ENCODE measurements at regions not wholly inside any gene's neighbourhood (a gene's known extent, or its start where the extent isn't known, plus 50 kb on each side); places are given as distances from the start of the nearest gene placed in this dataset.

DNA sequence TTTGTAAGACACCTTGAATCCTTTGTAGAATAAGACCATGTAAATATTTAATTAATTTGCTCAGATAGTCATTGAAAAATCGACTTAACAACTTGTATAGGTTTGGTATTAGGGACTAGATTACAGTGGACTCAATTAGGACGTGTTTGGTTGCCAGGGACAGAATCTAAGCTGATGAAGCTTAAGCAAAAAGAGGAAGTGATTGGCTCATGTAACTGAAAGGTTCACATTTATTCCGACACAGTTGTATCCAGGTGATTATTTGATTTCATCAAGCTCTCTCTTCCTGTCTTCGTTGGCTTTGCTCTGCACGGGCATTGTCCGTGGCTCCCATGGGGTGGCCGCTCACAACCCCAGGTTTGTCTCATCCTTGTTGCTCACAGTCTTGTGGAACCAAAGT, 146.4 kb downstream of the C11orf91 start:
- Mint-ChIP-seq H3K4me1 (no peaks in the 10 kb centered on the region), H3K27me3 (peaks cover 13 to 31% of the 10 kb centered on the region in 2 donors)

DNA sequence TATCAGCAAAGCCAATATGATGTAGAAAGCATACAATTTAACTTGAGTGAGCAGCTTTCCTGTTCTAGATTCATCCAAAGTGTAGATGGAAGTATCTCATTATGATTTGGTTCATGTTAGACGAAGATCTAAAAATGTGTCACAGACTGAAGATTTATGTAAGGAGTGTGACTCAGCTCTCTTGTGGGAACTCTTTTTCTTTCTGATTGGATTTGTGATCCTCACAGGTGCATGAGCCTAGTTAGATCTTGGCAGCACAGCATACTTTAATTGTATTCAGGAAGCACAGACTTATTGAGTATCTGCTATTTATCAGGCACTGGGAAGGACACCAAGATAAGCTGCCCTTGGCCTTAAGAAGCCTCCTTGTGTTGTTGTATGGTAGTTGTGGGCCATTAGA, 147.1 kb downstream of the C11orf91 start:
- WGBS (ENCODE audit: insufficient coverage): 0% methylated on average over 1 of the region's 1 CpG
- Histone ChIP-seq H3K27me3 (replicated peaks in 1 of 2; ENCODE audit: control insufficient read depth in 2 of 2, extremely low read depth in 1 of 2, insufficient read depth in 2 of 2, low read length in 1 of 2) (peaks cover 0 to 8% of the 10 kb centered on the region in 2 experiments), H3K36me3 (ENCODE audit: control insufficient read depth in 2 of 2, extremely low read depth in 1 of 2, insufficient read depth in 1 of 2, low read length in 1 of 2) (no peaks in the 10 kb centered on the region), H3K4me3 (ENCODE audit: control insufficient read depth in 1 of 2, extremely low read depth in 1 of 2, low read length in 1 of 2) (no peak overlapping the region), H3K4me1 (ENCODE audit: control insufficient read depth in 1 of 2, extremely low read depth in 1 of 2, insufficient read depth in 2 of 2, low read length in 2 of 2) (no peaks in the 10 kb centered on the region), H3K9me3 (no peaks in the 10 kb centered on the region), H3K27ac (ENCODE audit: low read length) (no peak overlapping the region)
- ChIA-PET CTCF (interaction anchor here in 1 of 2 donors (0.6 kb wide), 1 partner anchor 1230 kb away, joined by 12 read pairs; no protein-coding TSS in a partner anchor), POLR2A (no interaction called here)
- Mint-ChIP-seq H3K4me3 (no peak overlapping the region), H3K27ac (no peak overlapping the region), H3K9me3 (no peaks in the 10 kb centered on the region), H3K27me3 (peaks cover 13 to 31% of the 10 kb centered on the region in 2 donors), H3K36me3 (no peaks in the 10 kb centered on the region), H3K4me1 (no peaks in the 10 kb centered on the region)
- ATAC-seq (replicated peaks in 1 of 4) (no peak), DNase-seq (no peak)

More for the DNA sequence above, 146.4 kb downstream of the C11orf91 start:
- H3K4me3 Mint-ChIP-seq: no peak overlapping the region
- ChIA-PET CTCF (interaction anchor here in 1 of 2 donors (0.6 kb wide), 1 partner anchor 1231 kb away, joined by 12 read pairs; no protein-coding TSS in a partner anchor), POLR2A (no interaction called here)
- DNase-seq (no peak), ATAC-seq (replicated peaks in 1 of 4) (no peak)
- H3K9me3 ChIP-seq: no peaks in the 10 kb centered on the region
- H3K36me3 ChIP-seq (ENCODE audit: control insufficient read depth in 2 of 2, extremely low read depth in 1 of 2, insufficient read depth in 1 of 2, low read length in 1 of 2): no peaks in the 10 kb centered on the region
- 83% methylated on average over 7 of the region's 7 CpGs for WGBS (ENCODE audit: insufficient coverage)
- H3K9me3 Mint-ChIP-seq: no peaks in the 10 kb centered on the region
- H3K27ac ChIP-seq (ENCODE audit: low read length): no peak overlapping the region
- H3K4me3 ChIP-seq (ENCODE audit: control insufficient read depth in 1 of 2, extremely low read depth in 1 of 2, low read length in 1 of 2): no peak overlapping the region
- H3K27me3 ChIP-seq (replicated peaks in 1 of 2; ENCODE audit: control insufficient read depth in 2 of 2, extremely low read depth in 1 of 2, insufficient read depth in 2 of 2, low read length in 1 of 2): peaks cover 0 to 8% of the 10 kb centered on the region in 2 experiments
- H3K4me1 ChIP-seq (ENCODE audit: control insufficient read depth in 1 of 2, extremely low read depth in 1 of 2, insufficient read depth in 2 of 2, low read length in 2 of 2): no peaks in the 10 kb centered on the region
- no peaks in the 10 kb centered on the region for H3K36me3 Mint-ChIP-seq
- no peak overlapping the region for H3K27ac Mint-ChIP-seq

DNA sequence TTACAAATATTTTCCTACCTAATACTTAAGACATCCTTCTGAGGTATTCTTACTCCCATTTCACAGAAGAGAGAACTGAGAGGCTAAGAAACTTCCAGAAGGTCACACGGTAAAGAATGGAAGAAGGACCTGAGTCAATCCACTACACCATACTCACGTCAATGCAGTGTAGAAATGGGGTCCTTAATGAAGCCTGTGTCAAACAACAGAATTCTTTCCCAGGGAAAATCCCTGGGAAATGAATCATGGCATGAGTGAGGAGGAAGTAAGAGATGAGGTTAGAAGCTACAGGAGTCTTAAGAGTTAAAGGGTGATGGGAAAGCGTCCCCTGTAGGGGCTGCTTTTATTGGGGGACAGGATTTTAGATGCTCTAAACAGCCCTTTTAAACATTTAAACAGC, 147.9 kb downstream of the C11orf91 start:
- no peak overlapping the region for H3K4me3 Mint-ChIP-seq
- H3K27ac ChIP-seq (ENCODE audit: low read length): no peak overlapping the region
- CTCF ChIA-PET: no interaction called here
- no peaks in the 10 kb centered on the region for H3K9me3 Mint-ChIP-seq
- peaks cover 0 to 3% of the 10 kb centered on the region in 2 experiments for H3K27me3 ChIP-seq (replicated peaks in 1 of 2; ENCODE audit: control insufficient read depth in 2 of 2, extremely low read depth in 1 of 2, insufficient read depth in 2 of 2, low read length in 1 of 2)
- peaks cover 12 to 31% of the 10 kb centered on the region in 2 donors for H3K27me3 Mint-ChIP-seq
- no peak overlapping the region for H3K4me3 ChIP-seq (ENCODE audit: control insufficient read depth in 1 of 2, extremely low read depth in 1 of 2, low read length in 1 of 2)
- no CpG with 5 or more reads among the region's 3 CpGs for WGBS (ENCODE audit: insufficient coverage)
- H3K36me3 Mint-ChIP-seq: no peaks in the 10 kb centered on the region
- DNase-seq (no peak), ATAC-seq (replicated peaks in 1 of 4) (no peak)
- H3K4me1 ChIP-seq (ENCODE audit: control insufficient read depth in 1 of 2, extremely low read depth in 1 of 2, insufficient read depth in 2 of 2, low read length in 2 of 2): no peaks in the 10 kb centered on the region
- POLR2A ChIA-PET: no interaction called here
- no peaks in the 10 kb centered on the region for H3K9me3 ChIP-seq
- H3K27ac Mint-ChIP-seq: no peak overlapping the region
- no peaks in the 10 kb centered on the region for H3K4me1 Mint-ChIP-seq
- H3K36me3 ChIP-seq (ENCODE audit: control insufficient read depth in 2 of 2, extremely low read depth in 1 of 2, insufficient read depth in 1 of 2, low read length in 1 of 2): no peaks in the 10 kb centered on the region

DNA sequence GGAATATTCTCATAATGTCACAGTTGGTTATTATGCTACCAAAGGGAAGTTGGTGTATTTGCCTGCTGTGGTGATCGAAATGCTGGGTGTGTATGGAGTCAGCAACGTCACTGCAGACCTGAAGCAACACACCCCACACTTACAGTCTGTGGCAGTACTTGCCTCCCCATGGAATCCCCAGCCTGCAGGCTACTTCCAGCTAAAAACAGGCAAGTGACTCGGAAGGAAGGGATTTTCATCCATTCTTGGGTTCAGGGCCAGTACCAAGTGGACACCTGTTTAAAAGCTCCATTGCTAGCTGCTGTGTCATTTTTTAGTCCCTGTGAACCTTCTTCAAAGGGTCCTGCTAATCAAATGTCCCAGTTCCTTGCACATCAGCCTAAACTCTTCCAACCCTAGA, 149.6 kb downstream of the C11orf91 start:
- CTCF ChIA-PET: no interaction called here
- H3K9me3 ChIP-seq: no peaks in the 10 kb centered on the region
- no peaks in the 10 kb centered on the region for H3K4me1 Mint-ChIP-seq
- H3K27me3 ChIP-seq (replicated peaks in 1 of 2; ENCODE audit: control insufficient read depth in 2 of 2, extremely low read depth in 1 of 2, insufficient read depth in 2 of 2, low read length in 1 of 2): peaks cover 0 to 3% of the 10 kb centered on the region in 2 experiments
- POLR2A ChIA-PET: no interaction called here
- H3K36me3 Mint-ChIP-seq: no peaks in the 10 kb centered on the region
- DNase-seq (no peak), ATAC-seq (replicated peaks in 1 of 4) (no peak)
- H3K9me3 Mint-ChIP-seq: no peaks in the 10 kb centered on the region
- H3K27ac Mint-ChIP-seq: no peak overlapping the region
- WGBS (ENCODE audit: insufficient coverage): 63% methylated on average over 1 of the region's 3 CpGs
- no peak overlapping the region for H3K4me3 ChIP-seq (ENCODE audit: control insufficient read depth in 1 of 2, extremely low read depth in 1 of 2, low read length in 1 of 2)
- no peaks in the 10 kb centered on the region for H3K36me3 ChIP-seq (ENCODE audit: control insufficient read depth in 2 of 2, extremely low read depth in 1 of 2, insufficient read depth in 1 of 2, low read length in 1 of 2)
- H3K4me1 ChIP-seq (ENCODE audit: control insufficient read depth in 1 of 2, extremely low read depth in 1 of 2, insufficient read depth in 2 of 2, low read length in 2 of 2): no peaks in the 10 kb centered on the region
- H3K27ac ChIP-seq (ENCODE audit: low read length): no peak overlapping the region
- peaks cover 12 to 27% of the 10 kb centered on the region in 2 donors for H3K27me3 Mint-ChIP-seq
- no peak overlapping the region for H3K4me3 Mint-ChIP-seq

DNA sequence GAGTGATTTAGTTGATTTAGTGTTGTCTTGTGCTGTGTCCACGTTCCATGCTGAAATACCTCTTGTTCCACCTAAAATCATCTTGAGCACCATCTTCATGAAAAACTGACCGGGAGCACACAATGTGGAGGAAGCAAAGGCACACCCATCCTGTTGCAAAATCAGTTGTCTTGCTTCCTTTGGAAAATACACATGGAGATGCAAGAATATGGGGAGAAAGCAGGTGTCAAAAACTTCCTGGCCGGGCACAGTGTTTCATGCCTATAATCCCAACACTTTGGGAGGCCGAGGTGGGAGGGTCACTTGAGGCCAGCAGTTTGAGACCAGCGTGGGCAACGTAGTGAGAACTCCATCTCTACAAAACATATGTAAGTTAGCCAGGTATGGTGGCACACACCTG, 151.1 kb downstream of the C11orf91 start:
- H3K27me3 Mint-ChIP-seq: peaks cover 13 to 20% of the 10 kb centered on the region in 2 donors
- no peaks in the 10 kb centered on the region for H3K9me3 Mint-ChIP-seq
- no peak for ATAC-seq (replicated peaks in 1 of 4)
- Histone ChIP-seq H3K4me1 (ENCODE audit: control insufficient read depth in 1 of 2, extremely low read depth in 1 of 2, insufficient read depth in 2 of 2, low read length in 2 of 2) (no peaks in the 10 kb centered on the region), H3K36me3 (ENCODE audit: control insufficient read depth in 2 of 2, extremely low read depth in 1 of 2, insufficient read depth in 1 of 2, low read length in 1 of 2) (no peaks in the 10 kb centered on the region), H3K9me3 (no peaks in the 10 kb centered on the region), H3K27ac (ENCODE audit: low read length) (no peak overlapping the region), H3K27me3 (replicated peaks in 1 of 2; ENCODE audit: control insufficient read depth in 2 of 2, extremely low read depth in 1 of 2, insufficient read depth in 2 of 2, low read length in 1 of 2) (peaks cover 0 to 2% of the 10 kb centered on the region in 2 experiments), H3K4me3 (ENCODE audit: control insufficient read depth in 1 of 2, extremely low read depth in 1 of 2, low read length in 1 of 2) (no peak overlapping the region)
- no peaks in the 10 kb centered on the region for H3K4me1 Mint-ChIP-seq
- no peaks in the 10 kb centered on the region for H3K36me3 Mint-ChIP-seq
- 20% methylated on average over 1 of the region's 6 CpGs for WGBS (ENCODE audit: insufficient coverage)
- ChIA-PET POLR2A (no interaction called here), CTCF (no interaction called here)
- DNase-seq: no peak
- H3K27ac Mint-ChIP-seq: no peak overlapping the region
- H3K4me3 Mint-ChIP-seq: no peak overlapping the region

DNA sequence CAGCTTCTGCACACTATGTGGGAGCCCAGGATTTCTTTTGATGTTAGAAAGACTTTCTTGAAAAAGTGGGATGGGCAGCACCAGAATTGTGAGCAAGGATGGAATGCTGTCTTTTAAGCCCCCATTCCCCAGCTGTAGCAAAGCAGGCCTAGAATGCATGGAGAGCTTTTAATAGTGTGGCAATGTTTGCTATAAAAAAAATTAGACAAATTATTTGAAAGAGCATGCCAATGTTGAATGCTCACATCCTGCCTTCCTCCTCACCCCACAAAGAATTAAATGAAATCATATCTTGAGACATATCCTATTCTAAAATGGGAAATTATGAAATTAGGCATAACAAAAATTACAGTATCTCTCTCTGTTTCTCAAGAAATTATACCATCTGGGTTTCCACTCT, 154.7 kb downstream of the C11orf91 start:
- Mint-ChIP-seq H3K36me3 (no peaks in the 10 kb centered on the region), H3K4me3 (no peak overlapping the region), H3K4me1 (no peaks in the 10 kb centered on the region), H3K9me3 (no peaks in the 10 kb centered on the region), H3K27ac (no peak overlapping the region), H3K27me3 (peaks cover 21 to 22% of the 10 kb centered on the region in 2 donors)
- Histone ChIP-seq H3K27ac (ENCODE audit: low read length) (no peak overlapping the region), H3K36me3 (ENCODE audit: control insufficient read depth in 2 of 2, extremely low read depth in 1 of 2, insufficient read depth in 1 of 2, low read length in 1 of 2) (no peaks in the 10 kb centered on the region), H3K4me1 (ENCODE audit: control insufficient read depth in 1 of 2, extremely low read depth in 1 of 2, insufficient read depth in 2 of 2, low read length in 2 of 2) (no peaks in the 10 kb centered on the region), H3K27me3 (replicated peaks in 1 of 2; ENCODE audit: control insufficient read depth in 2 of 2, extremely low read depth in 1 of 2, insufficient read depth in 2 of 2, low read length in 1 of 2) (peaks cover 0 to 13% of the 10 kb centered on the region in 2 experiments), H3K9me3 (no peaks in the 10 kb centered on the region), H3K4me3 (ENCODE audit: control insufficient read depth in 1 of 2, extremely low read depth in 1 of 2, low read length in 1 of 2) (no peak overlapping the region)
- ATAC-seq (replicated peaks in 1 of 4) (no peak), DNase-seq (no peak)
- ChIA-PET CTCF (interaction anchor here in 1 of 2 donors (0.8 kb wide), 1 partner anchor 197 kb away, joined by 3 read pairs; no protein-coding TSS in a partner anchor), POLR2A (no interaction called here)

Data from T-cell (primary cell).